HG03280 (cell line): ENCODE measurements at regions not wholly inside any gene's neighbourhood (a gene's known extent, or its start where the extent isn't known, plus 50 kb on each side); places are given as distances from the start of the nearest gene placed in this dataset.
"Not testable (repeated sequence)": the region's sequence is repeated elsewhere in the genome, so short reads cannot be mapped to it uniquely, and the experiment has no call there.

Experiments
- ATAC-seq: cut with Tn5 transposase; IDR thresholded peaks from one replicate; pipeline ENCODE4 v1.9.1; 2021; ENCODE audit warnings: mild to moderate bottlenecking, moderate library complexity; ENCODE audit not compliant: unreplicated experiment

DNA sequence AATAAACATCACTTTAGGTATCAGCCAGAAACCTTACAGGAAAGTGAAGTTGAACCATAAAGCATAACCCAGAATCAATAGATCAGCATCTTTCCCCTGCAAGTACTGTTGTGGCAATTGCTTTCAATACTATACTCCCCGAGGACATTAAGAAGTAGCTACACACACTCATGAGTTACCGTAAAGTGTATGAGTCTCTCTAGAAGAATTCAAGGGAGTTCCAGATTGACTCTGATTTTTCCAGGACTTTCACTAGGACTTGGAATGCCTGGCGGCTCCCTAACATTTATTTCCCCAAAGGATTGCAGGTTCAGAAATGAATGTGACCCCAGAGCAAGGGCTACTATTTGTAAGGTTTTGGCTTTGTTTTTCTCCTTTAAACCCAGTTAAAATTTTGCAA, 465.4 kb upstream of the MDGA2 start:
- no peak for ATAC-seq

DNA sequence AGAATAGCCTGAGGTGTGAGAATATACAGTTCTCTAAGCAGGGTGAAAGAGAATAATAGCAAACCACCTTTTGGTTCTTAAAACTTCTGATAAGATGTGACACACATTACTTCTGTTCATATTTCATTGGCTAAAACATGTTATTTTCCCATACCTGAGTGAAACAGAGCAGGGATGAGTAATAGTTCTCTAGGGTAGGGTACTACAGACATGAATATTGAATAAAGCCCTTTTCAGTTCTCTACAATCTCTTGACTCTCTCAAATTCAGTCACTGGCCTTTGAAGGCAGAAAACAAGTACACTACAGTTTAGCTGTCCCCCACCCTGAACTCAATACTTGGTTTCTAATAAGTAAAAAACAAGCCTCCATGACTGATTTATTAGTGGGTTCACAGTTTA, 454.1 kb upstream of the MDGA2 start:
- ATAC-seq: no peak

DNA sequence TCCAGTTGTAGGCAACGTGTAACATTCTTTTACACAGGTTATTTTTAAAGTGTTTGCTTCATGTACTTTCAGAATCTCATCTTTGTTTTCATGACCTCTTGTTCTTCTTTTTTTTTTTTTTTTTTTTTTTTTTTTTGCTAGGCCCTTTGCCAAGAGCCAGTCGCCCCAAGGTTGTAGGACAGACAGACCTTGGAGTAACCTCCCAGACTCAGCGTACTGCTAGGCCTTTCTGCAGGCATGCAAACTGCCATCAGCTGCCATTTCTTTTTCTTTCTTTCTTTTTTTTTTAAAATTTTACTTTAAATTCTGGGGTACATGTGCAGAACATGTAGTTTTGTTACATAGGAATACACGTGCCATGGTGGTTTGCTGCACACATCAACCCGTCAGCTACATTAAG, 452.3 kb upstream of the MDGA2 start:
- no peak for ATAC-seq

DNA sequence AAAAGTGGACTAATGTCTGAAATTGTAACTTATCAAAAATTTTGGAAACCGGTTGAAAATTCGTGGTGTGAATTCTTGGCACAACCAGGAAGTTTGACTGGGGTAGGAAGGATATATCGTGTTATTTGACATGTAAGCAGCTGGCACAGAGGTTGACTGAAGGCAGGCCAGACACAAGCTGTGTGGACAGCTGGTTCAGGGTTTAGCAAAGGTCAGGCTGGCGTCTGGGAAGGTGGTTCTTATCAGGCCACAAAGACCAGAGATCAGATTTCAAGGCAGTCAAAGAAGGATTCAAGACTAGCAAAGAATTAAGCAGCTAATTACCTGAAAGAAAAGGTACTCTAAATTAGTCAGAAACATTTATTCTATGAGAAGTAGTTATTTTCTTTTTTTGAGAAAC, 450.2 kb upstream of the MDGA2 start:
- no peak for ATAC-seq

DNA sequence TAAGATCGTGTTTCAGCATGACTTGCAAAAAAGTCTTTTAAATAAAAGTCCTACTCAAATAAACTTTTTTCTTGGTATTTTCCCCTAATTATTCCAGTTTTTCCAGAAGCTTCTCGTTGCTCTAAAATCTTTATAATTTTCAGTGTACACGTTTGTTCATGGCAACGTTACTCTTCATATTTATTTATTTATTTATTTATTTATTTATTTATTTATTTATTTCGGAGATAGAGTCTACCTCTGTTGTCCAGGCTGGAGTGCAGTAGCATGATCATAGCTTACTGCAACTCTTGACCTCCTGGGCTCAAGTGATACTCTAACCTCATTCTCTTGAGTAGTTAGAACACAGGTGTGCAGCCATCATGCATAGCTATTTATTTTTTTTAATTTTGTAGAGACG, 438.3 kb upstream of the MDGA2 start:
- ATAC-seq: no peak

DNA sequence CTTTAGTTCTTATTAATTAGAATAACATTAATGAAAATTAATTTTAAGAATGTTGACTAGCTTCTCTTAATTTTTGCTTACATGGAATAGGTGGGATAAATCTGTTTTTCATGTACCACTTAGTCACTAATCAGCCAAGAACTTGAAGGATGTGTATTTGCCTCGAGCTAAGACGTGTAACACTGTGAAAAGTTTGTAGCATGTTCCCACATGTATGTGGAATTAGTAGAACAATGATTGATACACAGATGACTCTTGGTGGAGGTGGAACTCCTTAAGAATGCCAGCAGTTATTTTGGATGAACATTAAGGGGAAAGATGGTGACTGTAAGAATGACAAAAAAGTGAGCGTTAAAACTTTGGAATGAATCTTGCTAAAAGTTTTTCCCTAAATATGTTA, 435.7 kb upstream of the MDGA2 start:
- no peak for ATAC-seq

DNA sequence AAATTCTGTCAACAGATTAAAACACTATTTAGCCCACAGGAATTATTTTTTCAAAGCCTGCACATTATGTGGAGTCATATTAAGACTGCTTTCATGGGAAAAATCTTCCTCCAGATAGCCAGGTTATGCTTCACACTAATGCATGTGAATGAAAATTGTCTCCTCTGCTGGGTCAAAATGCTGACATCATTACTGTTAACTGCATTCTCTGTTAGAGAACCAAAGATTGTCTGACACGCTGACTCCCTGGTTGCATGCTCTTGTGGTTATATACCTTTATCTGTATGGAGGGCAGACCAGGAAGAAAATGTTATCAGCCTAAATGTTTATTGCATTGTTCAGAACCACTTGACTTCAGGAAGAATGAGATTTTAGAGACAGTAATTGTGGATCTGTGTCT, 432.2 kb upstream of the MDGA2 start:
- ATAC-seq: no peak

DNA sequence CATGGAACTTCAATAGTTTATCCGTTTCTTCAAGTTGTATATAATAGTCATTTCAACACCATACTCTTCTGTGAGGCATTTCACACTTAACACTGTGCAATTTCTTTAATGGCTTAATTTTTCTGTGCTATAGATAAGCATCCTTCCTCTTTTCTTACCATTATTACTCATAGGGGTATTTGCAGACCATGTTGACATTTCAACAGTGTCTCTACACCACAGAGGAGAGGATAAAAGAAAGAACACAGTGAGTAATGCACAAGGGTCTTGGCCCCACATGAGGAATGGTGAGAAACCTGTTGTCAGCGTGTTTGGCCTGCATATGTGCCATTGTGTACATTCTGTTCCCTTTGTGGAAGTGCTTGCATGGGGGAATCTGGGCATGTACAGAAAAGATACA, 421.5 kb upstream of the MDGA2 start:
- ATAC-seq: no peak

DNA sequence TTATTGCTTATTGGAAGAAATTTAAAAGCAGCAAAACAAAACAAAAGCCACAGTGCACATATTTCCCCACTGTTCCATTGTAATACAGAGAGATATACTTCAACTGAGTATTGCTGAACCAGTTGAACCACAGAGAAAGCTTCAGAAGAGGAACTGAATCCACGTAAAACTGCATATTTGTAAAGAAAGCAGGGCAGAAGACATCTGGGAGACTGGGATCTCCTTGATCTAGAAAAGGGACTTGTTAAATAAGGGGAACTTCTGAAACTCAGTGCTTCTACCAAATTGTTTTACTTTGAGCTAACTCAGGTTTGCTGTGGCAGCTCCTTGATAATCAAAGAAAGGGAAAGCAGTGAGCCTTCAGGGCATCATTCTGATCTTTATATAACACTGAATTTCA, 411.1 kb upstream of the MDGA2 start:
- no peak for ATAC-seq

DNA sequence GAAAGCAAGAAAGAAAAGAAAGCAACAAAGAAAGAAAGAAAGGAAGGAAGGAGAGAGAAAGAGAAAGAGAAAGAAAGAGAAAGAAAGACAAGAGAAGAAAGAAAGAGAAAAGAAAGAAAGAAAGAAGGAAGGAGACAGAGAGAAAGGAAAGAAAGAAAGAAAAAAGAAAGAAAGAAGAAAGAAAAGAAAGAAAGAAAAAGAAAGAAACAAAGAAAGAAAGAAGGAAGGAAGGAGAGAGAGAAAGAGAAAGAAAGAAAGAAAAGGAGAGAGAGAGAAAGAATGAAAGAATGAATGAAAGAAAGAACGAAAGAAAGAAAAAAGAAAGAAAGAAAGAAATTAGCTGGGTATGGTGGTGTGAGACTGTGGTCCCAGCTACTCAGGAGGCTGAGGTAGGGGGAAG, 400.1 kb upstream of the MDGA2 start:
- ATAC-seq: no peak

DNA sequence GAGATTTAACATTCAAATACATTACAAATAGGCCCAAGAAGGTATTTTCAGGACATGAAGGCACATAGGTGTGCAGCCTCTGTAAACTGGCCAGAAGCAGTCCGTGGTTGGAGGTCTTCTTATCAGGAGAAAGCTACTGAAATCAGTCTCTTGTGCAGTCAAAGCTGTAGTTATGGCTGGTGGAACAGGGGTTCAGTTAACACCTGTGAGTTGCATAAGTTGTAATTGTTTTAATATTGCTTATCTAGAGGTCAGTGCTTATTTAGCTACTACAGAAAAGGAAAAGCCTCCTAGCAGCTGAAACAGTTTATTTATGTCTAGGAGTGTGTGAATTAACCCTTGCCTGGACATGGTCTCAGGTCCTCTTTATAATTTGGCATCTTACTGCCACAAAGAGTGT, 377.6 kb upstream of the MDGA2 start:
- no peak for ATAC-seq

DNA sequence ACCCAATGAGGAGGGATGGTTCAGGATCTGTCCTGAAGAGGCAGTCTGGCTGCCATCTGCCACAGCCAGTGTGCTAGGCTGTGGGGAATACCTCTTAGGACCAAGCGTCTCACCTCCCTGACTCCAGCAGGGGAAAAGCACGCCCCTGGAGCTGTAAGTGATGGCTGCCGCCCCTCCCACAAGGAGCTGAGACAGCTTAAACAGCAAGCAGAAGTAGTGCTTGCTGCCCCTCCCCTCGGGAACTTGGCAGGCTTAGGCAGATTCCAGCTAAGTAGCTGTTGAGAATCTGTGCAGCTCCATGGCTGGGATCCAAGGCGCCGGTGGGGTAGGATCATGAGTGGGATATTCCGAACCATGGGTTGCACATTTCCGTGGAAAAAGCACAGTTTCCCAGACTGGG, 360.4 kb upstream of the MDGA2 start:
- no peak for ATAC-seq

DNA sequence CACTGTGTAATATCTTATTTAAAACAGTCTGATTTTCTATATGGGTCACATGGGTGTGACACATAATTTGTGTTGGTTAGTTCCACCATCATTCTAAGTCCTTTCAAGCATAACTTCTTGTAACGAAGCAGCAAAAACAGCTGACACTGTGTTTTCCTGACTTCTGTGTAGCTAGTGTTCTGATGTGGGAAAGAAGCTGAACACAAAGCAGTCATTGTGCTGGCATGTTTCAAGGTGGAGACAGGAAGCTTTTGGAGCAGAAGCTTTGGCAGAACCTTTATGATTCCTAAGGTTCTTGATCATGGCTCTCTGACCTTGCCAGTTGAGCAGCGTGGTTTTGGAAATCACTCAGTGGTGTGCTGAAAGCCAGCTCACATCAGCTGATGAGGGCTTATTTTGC, 351.7 kb upstream of the MDGA2 start:
- ATAC-seq: no peak

DNA sequence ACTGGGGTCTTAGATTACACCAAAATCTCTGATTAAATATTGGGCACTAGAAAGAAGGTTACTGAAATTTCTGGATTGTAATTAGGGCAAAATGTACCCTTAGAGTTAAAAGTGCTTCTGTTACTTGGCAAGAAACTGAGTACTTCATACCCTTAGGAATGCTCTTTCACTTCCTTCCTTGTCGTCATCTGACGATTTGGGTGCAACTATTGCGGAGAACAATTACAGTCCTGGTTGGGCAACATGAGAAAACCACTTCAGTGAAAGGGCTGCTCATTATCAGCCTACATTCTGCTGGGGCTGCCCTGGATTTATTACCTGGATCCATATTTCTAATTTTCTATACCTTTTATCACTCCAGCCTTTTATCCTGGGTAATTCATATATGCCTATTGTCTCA, 348.5 kb upstream of the MDGA2 start:
- no peak for ATAC-seq

DNA sequence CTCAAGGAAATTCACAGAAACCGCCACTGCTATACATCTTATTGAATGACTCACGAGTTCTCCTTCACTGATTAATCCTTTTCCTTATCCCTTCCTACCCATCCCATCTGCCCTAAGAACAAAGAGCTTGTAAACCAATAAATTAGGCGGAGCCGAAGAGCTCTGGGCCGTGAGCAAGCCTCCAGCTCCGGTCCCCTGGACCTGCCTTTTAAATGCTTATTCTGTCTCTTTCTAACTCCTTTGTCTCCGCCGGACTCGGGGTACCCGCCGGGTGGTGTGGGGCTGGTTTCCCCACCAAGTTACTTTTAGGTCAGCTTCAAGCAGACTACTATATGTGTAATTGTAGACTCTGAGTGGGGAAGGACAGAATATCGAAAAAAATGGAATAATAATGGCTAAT, 336.1 kb upstream of the MDGA2 start:
- ATAC-seq: not testable (repeated sequence)

DNA sequence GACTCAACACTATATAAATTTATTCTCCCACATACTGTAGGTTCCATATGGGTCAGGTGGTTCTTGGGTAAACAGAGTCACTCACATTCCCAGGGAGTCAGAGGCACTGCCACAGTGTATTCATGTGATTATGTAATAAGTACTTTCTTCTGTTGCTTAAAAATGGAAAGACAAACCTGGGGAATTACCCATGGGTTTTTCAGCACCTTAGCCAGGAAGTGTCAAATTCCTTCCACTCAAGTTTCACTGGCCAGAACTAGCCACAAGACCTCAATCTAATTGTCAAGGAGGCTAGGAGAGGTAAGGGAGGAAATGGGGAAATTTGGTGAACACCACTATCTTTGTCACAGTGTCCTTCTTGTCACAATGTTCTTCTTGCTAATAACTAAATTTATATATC, 333.2 kb upstream of the MDGA2 start:
- ATAC-seq: no peak

DNA sequence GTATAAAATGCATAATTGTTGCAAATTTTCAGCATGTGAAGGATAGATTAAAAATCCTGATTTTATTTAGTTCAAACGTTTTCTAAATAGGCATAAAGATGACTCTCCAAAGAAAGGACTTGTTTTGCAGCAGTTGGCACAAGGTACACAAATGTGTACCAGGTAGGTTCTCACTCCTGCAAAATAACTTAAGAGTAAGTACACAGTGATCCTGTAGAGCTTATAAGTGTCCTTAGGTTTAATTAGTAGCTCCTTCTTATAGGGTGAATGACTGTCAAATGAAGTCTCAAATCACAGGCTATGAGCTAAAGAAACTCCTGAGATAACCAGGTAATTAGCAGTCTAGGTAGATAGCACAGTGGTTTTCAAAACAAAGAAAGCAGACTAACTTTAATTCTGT, 330.6 kb upstream of the MDGA2 start:
- no peak for ATAC-seq

DNA sequence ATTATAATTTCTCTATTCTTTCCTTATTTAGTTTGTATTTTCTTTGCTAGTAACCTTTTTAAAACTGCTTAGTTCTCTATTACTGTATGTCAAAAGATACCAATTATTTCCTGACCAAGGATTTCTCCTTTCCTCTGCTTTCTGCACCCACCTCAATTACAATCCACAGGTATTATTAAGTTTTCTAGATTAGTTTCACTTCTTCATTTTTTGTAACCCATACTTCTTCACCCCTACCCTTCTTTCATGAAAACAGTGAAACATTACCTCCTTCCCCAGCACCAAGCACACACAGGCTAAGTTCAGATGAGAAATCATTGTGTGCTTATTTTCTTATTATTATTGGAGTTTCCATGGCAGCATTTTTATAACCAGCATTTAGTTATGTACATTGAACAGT, 318.5 kb upstream of the MDGA2 start:
- ATAC-seq: no peak

DNA sequence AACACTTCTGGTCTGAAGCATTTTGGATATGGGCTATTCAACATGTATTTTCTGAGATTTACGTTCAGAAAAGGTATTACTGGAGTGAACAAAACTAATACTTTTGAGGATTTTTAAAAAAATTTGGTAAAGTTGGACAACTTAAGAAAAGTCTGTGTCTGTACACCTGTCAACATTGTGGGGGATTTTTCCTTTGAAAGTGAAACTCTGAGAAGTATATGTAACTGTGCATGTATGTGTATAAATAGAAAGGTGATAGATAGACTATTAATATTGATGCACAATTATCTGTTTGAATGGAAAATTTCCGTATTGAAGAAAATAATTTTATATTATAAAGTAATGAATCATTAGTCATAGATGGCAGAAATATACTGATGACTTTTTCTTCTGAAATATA, 312.8 kb upstream of the MDGA2 start:
- no peak for ATAC-seq

DNA sequence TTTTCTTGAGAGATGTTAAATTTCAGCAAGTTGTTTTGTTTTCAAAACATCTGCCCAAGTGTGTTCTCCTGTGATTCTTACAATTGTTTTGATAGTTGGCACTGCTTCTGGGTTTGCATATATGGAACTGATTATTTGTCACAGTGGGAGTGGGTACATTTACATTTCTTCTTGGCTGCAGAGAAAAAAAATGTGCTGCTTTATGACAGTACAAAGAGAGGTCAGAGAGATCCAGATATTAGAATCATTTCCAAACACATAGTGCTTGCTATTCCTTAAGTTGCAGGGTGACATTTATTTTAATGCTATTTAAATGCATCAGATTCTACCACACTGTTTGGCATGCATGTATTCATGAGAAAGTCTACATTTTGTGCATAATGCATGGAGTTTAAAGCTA, 303.5 kb upstream of the MDGA2 start:
- ATAC-seq: no peak

DNA sequence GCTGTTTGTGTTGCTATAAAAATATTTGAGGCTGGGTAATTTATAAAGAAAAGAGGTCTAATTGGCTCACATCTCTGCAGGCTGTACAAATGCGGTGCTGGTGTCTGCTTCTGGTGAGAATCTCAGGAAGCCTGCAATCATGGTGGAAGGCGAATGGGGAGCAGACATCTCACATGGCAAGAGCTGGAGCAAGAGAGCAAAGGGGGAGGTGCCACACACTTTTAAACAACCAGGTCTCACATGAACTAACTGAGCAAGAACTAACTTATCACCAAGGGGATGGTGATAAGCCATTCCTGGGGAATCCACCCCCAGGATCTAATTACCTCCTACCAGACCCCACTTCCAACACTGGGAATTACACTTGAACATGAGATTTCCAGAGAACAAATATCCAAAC, 300.7 kb upstream of the MDGA2 start:
- no peak for ATAC-seq

DNA sequence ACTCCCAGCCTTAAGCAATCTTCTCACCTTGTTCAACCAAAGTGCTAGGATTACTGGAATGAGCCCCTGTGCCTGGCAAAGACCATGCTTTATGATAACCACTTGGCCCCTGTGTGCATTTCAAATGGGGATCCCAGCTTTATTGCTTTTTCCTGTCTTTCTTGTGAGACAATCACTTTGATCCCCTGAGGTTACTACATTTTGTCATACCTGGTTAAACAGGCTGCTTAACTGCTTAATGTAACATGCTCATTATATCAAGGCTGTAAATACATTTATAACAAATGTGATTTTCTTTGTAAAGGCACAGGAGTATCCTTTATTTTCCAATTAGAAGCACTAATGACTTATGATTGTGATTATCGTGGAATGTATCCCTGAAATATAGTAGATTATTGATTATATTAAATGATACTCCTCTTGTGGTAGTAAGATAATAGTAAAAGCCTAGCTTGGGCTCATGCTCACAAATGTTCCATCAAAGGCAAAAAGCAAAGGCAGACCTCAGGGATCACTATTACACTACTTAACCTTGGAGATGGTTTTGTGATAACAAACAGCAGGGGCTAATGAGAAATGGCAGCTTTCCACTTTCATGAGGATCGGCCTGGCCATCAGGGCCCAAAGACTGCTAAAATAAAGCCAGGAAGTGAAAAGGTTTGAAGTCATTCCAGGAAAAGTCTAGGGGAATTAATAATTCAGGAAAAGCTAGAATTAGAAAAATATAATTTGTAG, 290.8 kb upstream of the MDGA2 start:
- no peak for ATAC-seq

DNA sequence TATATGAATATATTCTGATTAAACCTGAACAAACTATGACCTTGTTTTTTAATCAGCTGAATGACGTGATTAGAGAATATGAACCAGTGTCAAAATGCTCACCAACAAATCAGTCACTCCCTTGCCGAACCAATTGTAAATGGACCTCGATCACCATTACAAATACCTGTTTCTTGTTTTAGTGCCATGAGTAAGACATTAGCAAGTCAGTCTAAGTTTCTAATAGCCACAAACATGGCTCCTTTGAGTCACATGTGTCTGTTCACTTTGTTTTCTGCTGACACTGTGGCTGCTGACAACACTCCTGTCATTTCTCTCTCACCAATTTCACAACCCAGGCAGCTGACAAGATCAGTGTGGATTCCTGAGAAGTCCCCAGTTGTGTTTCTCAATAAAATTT, 286.2 kb upstream of the MDGA2 start:
- no peak for ATAC-seq

DNA sequence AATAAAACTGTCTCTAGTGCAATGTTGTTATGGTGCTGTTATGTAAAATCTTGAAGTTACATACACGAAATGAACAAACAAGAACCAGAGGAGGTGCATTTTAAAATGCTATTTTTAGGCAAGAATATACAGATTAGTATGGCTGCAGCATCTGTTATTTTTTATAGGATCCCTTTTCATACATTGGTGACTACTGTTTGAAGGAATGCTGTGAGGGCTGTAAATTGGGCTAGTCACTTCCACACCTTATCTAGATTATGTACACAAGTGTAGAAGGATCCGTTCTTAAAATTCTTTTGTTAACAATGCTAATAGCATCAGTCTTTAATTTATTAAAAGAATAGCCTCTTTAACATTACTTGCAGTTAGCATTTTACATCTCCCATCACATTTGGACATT, 284.3 kb upstream of the MDGA2 start:
- no peak for ATAC-seq
